B cell (primary cell): ENCODE measurements at regions not wholly inside any gene's neighbourhood (a gene's known extent, or its start where the extent isn't known, plus 50 kb on each side); places are given as distances from the start of the nearest gene placed in this dataset.

Experiments
- ATAC-seq: fragments of 200-7000 bp; cut with Tn5 transposase; one replicate; pipeline ENCODE4 v1.10.0; 2021; ENCODE audit warnings: low read depth, mild to moderate bottlenecking, moderate number of reproducible peaks, moderate library complexity
- CTCF ChIA-PET: fragments of 350-600 bp; sonication (Branson Sonifier 250); formaldehyde crosslinking; loops from one replicate; lab custom pipeline; 2021; ENCODE audit warnings: antibody characterized with exemption, inconsistent platforms; lab: Charles Lee
- POLR2A ChIA-PET: fragments of 350-600 bp; sonication (Branson Sonifier 250); formaldehyde crosslinking; loops from one replicate; lab custom pipeline; 2021; ENCODE audit warnings: antibody characterized with exemption; lab: Charles Lee
- DNase-seq: peaks from one replicate; pipeline ENCODE4 v3.0.0; 2013
- H2AFZ ChIP-seq: 2 replicates; pipeline ENCODE4 v1.6.1; 2012; ENCODE audit warnings: mild to moderate bottlenecking, low read depth, low read length; ENCODE audit not compliant: insufficient read depth, poor library complexity, severe bottlenecking
- H3K27ac ChIP-seq, 2 donors: 1 replicate in 1 of 2; 2 replicates in 1 of 2; pipeline ENCODE4 v1.5.1; 2012 to 2013; ENCODE audit warnings: low read length in 2 of 2, mild to moderate bottlenecking in 2 of 2, moderate library complexity in 1 of 2
- H3K27me3 ChIP-seq, 4 experiments: fragments of 200-600 bp in 1 of 4; sonication (generic) in 1 of 4; replicated peaks in 1 of 4; 1 replicate in 2 of 4; 2 replicates in 2 of 4; pipeline versions ENCODE4 v1.6.1 to v1.7.0; 2013 to 2016; ENCODE audit warnings: low read length in 3 of 4, mild to moderate bottlenecking in 2 of 4, mixed read lengths in 1 of 4, moderate library complexity in 1 of 4; ENCODE audit not compliant: insufficient read depth in 4 of 4, control insufficient read depth in 3 of 4; ENCODE audit errors: control extremely low read depth in 1 of 4
- H3K36me3 ChIP-seq, 2 experiments: replicated peaks in 1 of 2; 1 replicate in 1 of 2; 2 replicates in 1 of 2; pipeline versions ENCODE4 v1.6.1 to v1.7.1; 2013; ENCODE audit warnings: low read length in 1 of 2; ENCODE audit not compliant: insufficient read depth in 2 of 2, control insufficient read depth in 1 of 2; ENCODE audit errors: control extremely low read depth in 1 of 2, extremely low read depth in 1 of 2
- H3K4me1 ChIP-seq, 2 donors: fragments of 200-600 bp in 1 of 2; sonication (generic) in 1 of 2; 1 replicate in 1 of 2; 2 replicates in 1 of 2; pipeline versions ENCODE4 v1.5.1 to v1.6.1; 2013 to 2017; ENCODE audit warnings: low read length in 2 of 2; ENCODE audit not compliant: control insufficient read depth in 2 of 2, insufficient read depth in 2 of 2
- H3K4me2 ChIP-seq: replicated peaks from 2 replicates; pipeline ENCODE3; 2012; ENCODE audit warnings: mild to moderate bottlenecking, low read depth, low read length; ENCODE audit not compliant: poor library complexity, severe bottlenecking
- H3K4me3 ChIP-seq, 5 experiments: fragments of 200-600 bp in 1 of 5; sonication (generic) in 1 of 5; 1 replicate in 3 of 5; 2 replicates in 2 of 5; pipeline versions ENCODE4 v1.5.1 to v1.7.0; 2011 to 2016; ENCODE audit warnings: low read length in 4 of 5, mild to moderate bottlenecking in 4 of 5, low read depth in 2 of 5, control low read depth in 1 of 5, moderate library complexity in 1 of 5; ENCODE audit not compliant: insufficient read depth in 1 of 5; ENCODE audit errors: control extremely low read depth in 1 of 5, extremely low read depth in 1 of 5
- H3K79me2 ChIP-seq: fragments of 200-600 bp; sonication (generic); one replicate; pipeline ENCODE4 v1.6.0; 2016; ENCODE audit warnings: low read length; ENCODE audit not compliant: control insufficient read depth, insufficient read depth
- H3K9ac ChIP-seq: fragments of 200-600 bp; sonication (generic); 2 replicates; pipeline ENCODE4 v1.6.1; 2017; ENCODE audit warnings: mild to moderate bottlenecking, low read length, moderate library complexity
- H3K9me3 ChIP-seq, 3 donors: one replicate each; pipeline versions ENCODE4 v1.6.1 to v1.7.1; 2013; ENCODE audit warnings: low read length in 2 of 3; ENCODE audit not compliant: control insufficient read depth in 2 of 3, insufficient read depth in 1 of 3; ENCODE audit errors: control extremely low read depth in 1 of 3
- H4K20me1 ChIP-seq: 2 replicates; pipeline ENCODE4 v1.6.0; 2012; ENCODE audit warnings: mild to moderate bottlenecking, low read length; ENCODE audit not compliant: insufficient read depth, control insufficient read depth, poor library complexity, severe bottlenecking
- H3K27ac Mint-ChIP-seq: one replicate; pipeline ENCODE4 v1.8.0; 2021; ENCODE audit warnings: mixed read lengths
- H3K27me3 Mint-ChIP-seq: one replicate; pipeline ENCODE4 v1.8.0; 2021; ENCODE audit warnings: mixed read lengths
- H3K4me1 Mint-ChIP-seq: one replicate; pipeline ENCODE4 v1.8.0; 2021; ENCODE audit warnings: mixed read lengths
- H3K4me3 Mint-ChIP-seq: one replicate; pipeline ENCODE4 v1.8.0; 2021; ENCODE audit warnings: mixed read lengths
- H3K9me3 Mint-ChIP-seq: one replicate; pipeline ENCODE4 v1.8.0; 2022; ENCODE audit warnings: mixed read lengths; ENCODE audit not compliant: insufficient read depth
- EZH2 ChIP-seq: IDR thresholded peaks from 2 replicates; pipeline ENCODE4 v1.6.1; 2012; ENCODE audit warnings: borderline replicate concordance, low read depth, mild to moderate bottlenecking, moderate library complexity, low read length; ENCODE audit not compliant: insufficient read depth, poor library complexity, severe bottlenecking
- WGBS: methylation state at CpG from one replicate; pipeline ENCODE4 v1.1.5; 2013; ENCODE audit warnings: missing lambda C conversion rate; ENCODE audit not compliant: insufficient coverage; 5-methylcytosine and 5-hydroxymethylcytosine counted together
- intact Hi-C: fragments of 100-400 bp; cut with micrococcal nuclease; formaldehyde crosslinking; loops from one replicate; pipeline ENCODE4 v1.10.0; 2022
- TF ChIP-seq, protein P1 (sequence below): fragments of 200-600 bp; IDR thresholded peaks from one replicate; pipeline ENCODE4 v1.8.0; 2022; ENCODE audit warnings: antibody characterized with exemption, mild to moderate bottlenecking

DNA sequence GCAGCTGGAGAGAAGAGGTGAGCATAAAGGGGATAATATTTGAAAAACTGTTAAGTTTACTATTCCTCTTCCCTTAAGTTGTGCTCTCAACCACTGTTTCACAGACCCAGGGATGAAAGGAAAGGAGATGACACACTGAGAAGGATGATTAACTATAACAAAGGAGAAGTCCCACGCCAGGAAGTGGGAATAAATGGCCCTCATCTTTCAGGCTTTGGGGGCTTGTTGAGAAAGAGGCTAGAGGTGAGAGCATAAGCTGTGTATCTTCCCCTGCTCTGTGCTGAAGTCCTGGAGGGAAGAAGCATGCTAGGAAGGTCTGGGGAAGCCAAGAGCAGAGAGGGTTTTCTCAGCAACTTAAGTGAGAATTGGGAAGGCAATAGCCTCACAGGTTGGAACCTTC lies 399.1 kb upstream of the ATP5MC3 start:
- no peak overlapping the region for H3K9ac ChIP-seq
- ATAC-seq (no peak), DNase-seq (no peak)
- H3K27me3 ChIP-seq = no peaks in the 10 kb centered on the region
- no peaks in the 10 kb centered on the region for H4K20me1 ChIP-seq
- H3K27ac Mint-ChIP-seq = no peak overlapping the region
- intact Hi-C loops = no loop called here
- H3K4me3 ChIP-seq = no peak overlapping the region
- no peak overlapping the region for H2AFZ ChIP-seq
- TF ChIP-seq, protein P1, sequence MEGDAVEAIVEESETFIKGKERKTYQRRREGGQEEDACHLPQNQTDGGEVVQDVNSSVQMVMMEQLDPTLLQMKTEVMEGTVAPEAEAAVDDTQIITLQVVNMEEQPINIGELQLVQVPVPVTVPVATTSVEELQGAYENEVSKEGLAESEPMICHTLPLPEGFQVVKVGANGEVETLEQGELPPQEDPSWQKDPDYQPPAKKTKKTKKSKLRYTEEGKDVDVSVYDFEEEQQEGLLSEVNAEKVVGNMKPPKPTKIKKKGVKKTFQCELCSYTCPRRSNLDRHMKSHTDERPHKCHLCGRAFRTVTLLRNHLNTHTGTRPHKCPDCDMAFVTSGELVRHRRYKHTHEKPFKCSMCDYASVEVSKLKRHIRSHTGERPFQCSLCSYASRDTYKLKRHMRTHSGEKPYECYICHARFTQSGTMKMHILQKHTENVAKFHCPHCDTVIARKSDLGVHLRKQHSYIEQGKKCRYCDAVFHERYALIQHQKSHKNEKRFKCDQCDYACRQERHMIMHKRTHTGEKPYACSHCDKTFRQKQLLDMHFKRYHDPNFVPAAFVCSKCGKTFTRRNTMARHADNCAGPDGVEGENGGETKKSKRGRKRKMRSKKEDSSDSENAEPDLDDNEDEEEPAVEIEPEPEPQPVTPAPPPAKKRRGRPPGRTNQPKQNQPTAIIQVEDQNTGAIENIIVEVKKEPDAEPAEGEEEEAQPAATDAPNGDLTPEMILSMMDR = no peak
- TF ChIP-seq EZH2 = no peak
- no peaks in the 10 kb centered on the region for H3K79me2 ChIP-seq
- no peak overlapping the region for H3K27ac ChIP-seq
- ChIA-PET CTCF (no interaction called here), POLR2A (no interaction called here)
- H3K9me3 ChIP-seq = no peaks in the 10 kb centered on the region
- no peaks in the 10 kb centered on the region for H3K9me3 Mint-ChIP-seq
- H3K36me3 ChIP-seq = no peaks in the 10 kb centered on the region
- peaks cover 7 to 8% of the 10 kb centered on the region in 2 donors for H3K4me1 ChIP-seq
- no peak overlapping the region for H3K4me2 ChIP-seq
- H3K27me3 Mint-ChIP-seq = no peaks in the 10 kb centered on the region
- no peak overlapping the region for H3K4me3 Mint-ChIP-seq
- 50% methylated on average over 1 of the region's 1 CpG for WGBS
- H3K4me1 Mint-ChIP-seq = peaks cover 13% of the 10 kb centered on the region

DNA sequence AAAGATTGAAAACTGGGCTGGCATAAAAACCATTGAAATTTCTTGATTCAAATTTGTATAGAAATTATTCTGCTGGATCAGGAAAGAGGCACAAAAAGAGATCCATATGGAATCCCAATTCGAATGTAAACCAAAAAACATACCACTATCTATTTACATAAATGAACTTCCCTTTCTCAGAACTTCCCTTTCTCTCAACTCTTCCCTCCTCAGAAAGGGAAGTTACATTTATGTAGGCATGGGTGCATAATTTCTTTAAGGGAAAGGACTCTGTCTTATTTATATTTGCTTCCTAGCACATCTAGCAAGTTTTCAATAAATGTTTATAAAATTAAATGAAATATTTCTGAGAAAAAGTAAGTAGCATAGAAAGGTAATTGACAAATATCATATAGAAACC lies 398.1 kb upstream of the ATP5MC3 start:
- H3K9ac ChIP-seq = no peak overlapping the region
- TF ChIP-seq, protein P1 = no peak
- no peak for TF ChIP-seq EZH2
- no peak overlapping the region for H3K4me3 ChIP-seq
- no peaks in the 10 kb centered on the region for H3K36me3 ChIP-seq
- peaks cover 15 to 16% of the 10 kb centered on the region in 2 donors for H3K4me1 ChIP-seq
- H3K79me2 ChIP-seq = no peaks in the 10 kb centered on the region
- ATAC-seq = no peak
- no peaks in the 10 kb centered on the region for H3K27me3 ChIP-seq
- Mint-ChIP-seq H3K4me1 (peaks cover 19% of the 10 kb centered on the region), H3K4me3 (no peak overlapping the region), H3K27me3 (no peaks in the 10 kb centered on the region), H3K27ac (no peak overlapping the region), H3K9me3 (no peaks in the 10 kb centered on the region)
- no peak overlapping the region for H2AFZ ChIP-seq
- no peak for DNase-seq
- no peaks in the 10 kb centered on the region for H3K9me3 ChIP-seq
- ChIA-PET CTCF (no interaction called here), POLR2A (no interaction called here)
- no CpG with 5 or more reads among the region's 1 CpG for WGBS
- no peaks in the 10 kb centered on the region for H4K20me1 ChIP-seq
- no peak overlapping the region for H3K27ac ChIP-seq
- H3K4me2 ChIP-seq = no peak overlapping the region
- intact Hi-C loops = no loop called here
